Calu3 (cell line): ENCODE measurements at regions not wholly inside any gene's neighbourhood (a gene's known extent, or its start where the extent isn't known, plus 50 kb on each side); places are given as distances from the start of the nearest gene placed in this dataset.

ENCODE experiments used
- BruUV-seq: library from RNA; stranded (reverse); fragments of 400-500 nt; replicated peaks from 2 replicates; lab custom pipeline; 2021; lab: Mats Ljungman, UMichigan
- CTCF ChIA-PET: fragments of 300-600 bp; sonication (Branson Sonifier 250); formaldehyde crosslinking; loops from one replicate; lab custom pipeline; 2022; ENCODE audit warnings: antibody characterized with exemption; lab: Charles Lee
- DNase-seq: peaks from one replicate; pipeline ENCODE4 v3.0.0; 2022
- H3K27ac Mint-ChIP-seq: one replicate; pipeline ENCODE4 v1.8.0; 2022; ENCODE audit warnings: mixed read lengths; ENCODE audit not compliant: unreplicated experiment
- H3K27me3 Mint-ChIP-seq: one replicate; pipeline ENCODE4 v1.8.0; 2022; ENCODE audit warnings: mixed read lengths; ENCODE audit not compliant: unreplicated experiment
- H3K36me3 Mint-ChIP-seq: one replicate; pipeline ENCODE4 v1.8.0; 2022; ENCODE audit warnings: mild to moderate bottlenecking, moderate library complexity, mixed read lengths; ENCODE audit not compliant: insufficient read depth, unreplicated experiment
- H3K4me1 Mint-ChIP-seq: one replicate; pipeline ENCODE4 v1.8.0; 2022; ENCODE audit warnings: mild to moderate bottlenecking, low read depth, mixed read lengths; ENCODE audit not compliant: unreplicated experiment
- H3K4me3 Mint-ChIP-seq: one replicate; pipeline ENCODE4 v1.8.0; 2022; ENCODE audit warnings: mild to moderate bottlenecking, low read depth, moderate library complexity, mixed read lengths; ENCODE audit not compliant: unreplicated experiment
- H3K9me3 Mint-ChIP-seq: one replicate; pipeline ENCODE4 v1.8.0; 2022; ENCODE audit warnings: low read depth, mixed read lengths; ENCODE audit not compliant: unreplicated experiment
- CTCF ChIP-seq: fragments of 200-600 bp; IDR thresholded peaks from one replicate; pipeline ENCODE4 v1.8.0; 2022; ENCODE audit warnings: antibody characterized with exemption; ENCODE audit not compliant: unreplicated experiment
- intact Hi-C: fragments of 100-400 bp; cut with micrococcal nuclease; formaldehyde crosslinking; loops from one replicate; pipeline ENCODE4 v1.10.0; 2022; ENCODE audit not compliant: unreplicated experiment

GRCh38 chr9:72462340-72462739 lies 59.1 kb upstream of the TMC1 start:
- Mint-ChIP-seq H3K27ac (peak overlapping the region; percentile 89), H3K36me3 (no peaks in the 10 kb centered on the region), H3K4me1 (peaks cover 43% of the 10 kb centered on the region), H3K4me3 (no peak overlapping the region), H3K27me3 (no peaks in the 10 kb centered on the region), H3K9me3 (no peaks in the 10 kb centered on the region)
- no peak for DNase-seq
- CTCF ChIA-PET: no interaction called here
- no peak for TF ChIP-seq CTCF
- intact Hi-C loops: no loop called here
- BruUV-seq: no TSS peak

- no peaks in the 10 kb centered on the region for H3K9me3 Mint-ChIP-seq
- no peaks in the 10 kb centered on the region for H3K36me3 Mint-ChIP-seq
- intact Hi-C loops: no loop called here
- BruUV-seq: no TSS peak
- no peak for TF ChIP-seq CTCF
- CTCF ChIA-PET: no interaction called here
- no peaks in the 10 kb centered on the region for H3K27me3 Mint-ChIP-seq
- no peak overlapping the region for H3K4me3 Mint-ChIP-seq
- peak overlapping the region; percentile 89 for H3K27ac Mint-ChIP-seq
- no peak for DNase-seq
- peaks cover 50% of the 10 kb centered on the region for H3K4me1 Mint-ChIP-seq
Measured at GRCh38 chr9:72460342-72461312, 60.8 kb upstream of the TMC1 start.

- DNase-seq: no peak
- no TSS peak for BruUV-seq
- Mint-ChIP-seq H3K27me3 (no peaks in the 10 kb centered on the region), H3K27ac (no peak overlapping the region), H3K4me1 (peaks cover 50% of the 10 kb centered on the region), H3K9me3 (no peaks in the 10 kb centered on the region), H3K36me3 (no peaks in the 10 kb centered on the region), H3K4me3 (no peak overlapping the region)
- intact Hi-C loops: no loop called here
- no peak for TF ChIP-seq CTCF
- CTCF ChIA-PET: no interaction called here
Measured at GRCh38 chr9:72459308-72459707, 62.1 kb upstream of the TMC1 start.

GRCh38 chr9:72458153-72458552 lies 63.3 kb upstream of the TMC1 start:
- no TSS peak for BruUV-seq
- peaks cover 48% of the 10 kb centered on the region for H3K4me1 Mint-ChIP-seq
- no peaks in the 10 kb centered on the region for H3K27me3 Mint-ChIP-seq
- intact Hi-C loops: no loop called here
- DNase-seq: no peak
- H3K4me3 Mint-ChIP-seq: no peak overlapping the region
- H3K36me3 Mint-ChIP-seq: no peaks in the 10 kb centered on the region
- H3K9me3 Mint-ChIP-seq: no peaks in the 10 kb centered on the region
- no peak for TF ChIP-seq CTCF
- no peak overlapping the region for H3K27ac Mint-ChIP-seq
- CTCF ChIA-PET: interaction anchor here (0.6 kb wide), 1 partner anchor 323 kb away, joined by 3 read pairs; no protein-coding TSS in a partner anchor
